ENCODE measurements at regions not wholly inside any gene's neighbourhood (a gene's known extent, or its start where the extent isn't known, plus 50 kb on each side); places are given as distances from the start of the nearest gene placed in this dataset.

DNA sequence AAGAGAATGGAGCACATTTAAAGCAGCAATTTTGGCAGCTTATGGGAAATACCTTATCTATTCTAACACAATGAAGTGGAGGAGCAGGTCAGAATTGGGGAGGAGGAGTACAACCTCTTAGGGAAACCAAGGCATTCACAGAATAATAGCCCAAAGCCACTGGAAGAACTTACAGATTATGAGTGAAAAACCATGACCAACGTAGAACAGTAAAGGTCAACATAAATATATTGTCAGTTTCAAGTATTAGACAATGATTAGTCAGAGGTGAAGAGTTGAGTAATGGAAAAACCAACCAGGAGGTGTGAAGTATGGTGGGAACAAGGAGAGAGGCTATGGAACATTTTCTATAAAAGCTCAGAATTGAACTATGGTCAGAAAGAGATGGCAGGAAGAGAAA is 304.3 kb upstream of the SP4 start (continued):
- TF ChIP-seq, protein P1, sequence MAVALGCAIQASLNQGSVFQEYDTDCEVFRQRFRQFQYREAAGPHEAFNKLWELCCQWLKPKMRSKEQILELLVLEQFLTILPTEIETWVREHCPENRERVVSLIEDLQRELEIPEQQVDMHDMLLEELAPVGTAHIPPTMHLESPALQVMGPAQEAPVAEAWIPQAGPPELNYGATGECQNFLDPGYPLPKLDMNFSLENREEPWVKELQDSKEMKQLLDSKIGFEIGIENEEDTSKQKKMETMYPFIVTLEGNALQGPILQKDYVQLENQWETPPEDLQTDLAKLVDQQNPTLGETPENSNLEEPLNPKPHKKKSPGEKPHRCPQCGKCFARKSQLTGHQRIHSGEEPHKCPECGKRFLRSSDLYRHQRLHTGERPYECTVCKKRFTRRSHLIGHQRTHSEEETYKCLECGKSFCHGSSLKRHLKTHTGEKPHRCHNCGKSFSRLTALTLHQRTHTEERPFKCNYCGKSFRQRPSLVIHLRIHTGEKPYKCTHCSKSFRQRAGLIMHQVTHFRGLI (tag by site-specific recombination; IDR thresholded peaks at IDR 0.05) = no peak
- no peak for TF ChIP-seq ZNF426 (tag by site-specific recombination; IDR thresholded peaks at IDR 0.05)

DNA sequence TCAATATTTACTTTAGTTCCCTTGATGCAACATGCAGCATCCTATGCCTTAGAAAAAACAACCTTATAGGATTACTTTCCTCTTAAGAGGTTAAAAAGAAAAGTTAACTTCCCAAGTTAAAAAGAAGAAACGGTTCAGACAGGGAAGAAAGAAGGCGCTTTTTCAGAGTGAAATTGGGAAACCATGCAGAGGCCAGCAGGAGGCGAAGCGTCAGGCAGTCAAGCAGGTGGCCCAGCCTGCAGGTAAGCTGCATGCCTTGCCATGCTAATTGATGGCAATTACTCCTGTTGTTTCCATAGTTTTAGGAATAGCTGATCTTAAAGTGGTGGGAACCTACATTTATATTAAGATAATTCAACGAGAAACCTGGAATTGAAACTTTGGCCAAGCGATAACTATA is 302.6 kb upstream of the SP4 start:
- CTCF ChIA-PET = no interaction called here
- Histone ChIP-seq H3K36me3 (ENCODE audit: control insufficient read depth in 2 of 2, insufficient read depth in 1 of 2, low read length in 2 of 2) (no peaks in the 10 kb centered on the region), H3K4me1 (ENCODE audit: control insufficient read depth, insufficient read depth, low read length) (peaks cover 3% of the 10 kb centered on the region; the same call in 1 of the 2 replicates), H3K4me3 (ENCODE audit: low read depth, low read length) (no peak overlapping the region), H3K27ac (ENCODE audit: extremely low read depth, low read depth, low read length) (no peak overlapping the region), H3K9me3 (ENCODE audit: control insufficient read depth, insufficient read depth, low read depth, low read length) (no peaks in the 10 kb centered on the region)
- POLR2A ChIA-PET = no interaction called here
- no peak for TF ChIP-seq ZNF211 (tag by site-specific recombination; IDR thresholded peaks at IDR 0.05; ENCODE audit: low read depth)
- TF ChIP-seq ZNF19 (tag by site-specific recombination; IDR thresholded peaks at IDR 0.05; ENCODE audit: low read depth) = no peak
- TF ChIP-seq ZNF549 (tag by site-specific recombination; IDR thresholded peaks at IDR 0.05) = no peak
- no peak for TF ChIP-seq ZNF658 (tag by site-specific recombination; IDR thresholded peaks at IDR 0.05)
- TF ChIP-seq ZNF791 (tag by site-specific recombination; IDR thresholded peaks at IDR 0.05) = no peak
- no peak for TF ChIP-seq ZFP69B (tag by site-specific recombination; IDR thresholded peaks at IDR 0.05)

DNA sequence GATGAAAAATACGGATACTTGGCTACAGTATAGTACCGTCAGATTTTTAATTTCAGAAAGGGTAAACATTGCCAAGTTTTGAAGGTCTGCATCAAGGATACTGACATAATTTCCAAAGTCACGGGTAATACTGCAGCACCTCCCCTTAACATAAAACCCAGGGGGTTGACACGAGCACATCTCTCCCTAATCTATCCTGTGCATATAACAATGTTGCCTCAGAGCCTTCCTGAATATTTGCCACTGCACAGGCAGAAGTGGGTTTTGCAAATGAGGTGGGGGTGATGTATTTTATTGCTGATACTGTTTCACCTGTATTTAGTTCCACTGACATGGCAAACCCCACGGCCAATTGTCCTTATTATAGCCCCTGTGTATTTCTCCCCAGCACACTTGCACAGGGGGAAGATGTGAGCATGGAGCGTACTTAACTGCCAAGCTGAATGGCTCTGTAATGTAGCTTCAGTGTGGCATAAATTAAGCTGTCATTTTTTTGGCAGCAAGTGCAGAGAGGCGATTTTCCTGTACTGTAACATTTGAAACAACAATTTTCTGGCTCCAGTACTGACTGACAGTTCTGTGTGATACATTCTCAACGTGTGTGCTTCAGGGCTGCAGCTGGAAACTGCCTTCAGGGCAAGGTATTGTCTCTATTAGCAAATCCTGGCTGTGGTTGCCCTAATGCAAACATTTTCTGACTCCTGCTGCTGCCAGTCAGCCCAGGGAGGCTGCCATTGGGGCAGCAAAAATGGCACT is 299.6 kb upstream of the SP4 start:
- no peak for TF ChIP-seq ZNF112 (tag by site-specific recombination; IDR thresholded peaks at IDR 0.05)
- TF ChIP-seq ZNF560 (tag by site-specific recombination; IDR thresholded peaks at IDR 0.05; ENCODE audit: borderline replicate concordance) = no peak
- TF ChIP-seq, protein P2, sequence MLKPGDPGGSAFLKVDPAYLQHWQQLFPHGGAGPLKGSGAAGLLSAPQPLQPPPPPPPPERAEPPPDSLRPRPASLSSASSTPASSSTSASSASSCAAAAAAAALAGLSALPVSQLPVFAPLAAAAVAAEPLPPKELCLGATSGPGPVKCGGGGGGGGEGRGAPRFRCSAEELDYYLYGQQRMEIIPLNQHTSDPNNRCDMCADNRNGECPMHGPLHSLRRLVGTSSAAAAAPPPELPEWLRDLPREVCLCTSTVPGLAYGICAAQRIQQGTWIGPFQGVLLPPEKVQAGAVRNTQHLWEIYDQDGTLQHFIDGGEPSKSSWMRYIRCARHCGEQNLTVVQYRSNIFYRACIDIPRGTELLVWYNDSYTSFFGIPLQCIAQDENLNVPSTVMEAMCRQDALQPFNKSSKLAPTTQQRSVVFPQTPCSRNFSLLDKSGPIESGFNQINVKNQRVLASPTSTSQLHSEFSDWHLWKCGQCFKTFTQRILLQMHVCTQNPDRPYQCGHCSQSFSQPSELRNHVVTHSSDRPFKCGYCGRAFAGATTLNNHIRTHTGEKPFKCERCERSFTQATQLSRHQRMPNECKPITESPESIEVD (tag by site-specific recombination; IDR thresholded peaks at IDR 0.05) = peak; percentile 28; the same call in 1 of the 2 replicates
- ChIA-PET CTCF (no interaction called here), POLR2A (no interaction called here)
- Histone ChIP-seq H3K9me3 (ENCODE audit: control insufficient read depth, insufficient read depth, low read depth, low read length) (no peaks in the 10 kb centered on the region), H3K4me1 (ENCODE audit: control insufficient read depth, insufficient read depth, low read length) (peaks cover 3% of the 10 kb centered on the region; the same call in 1 of the 2 replicates), H3K36me3 (ENCODE audit: control insufficient read depth in 2 of 2, insufficient read depth in 1 of 2, low read length in 2 of 2) (no peaks in the 10 kb centered on the region), H3K27ac (ENCODE audit: extremely low read depth, low read depth, low read length) (no peak overlapping the region), H3K4me3 (ENCODE audit: low read depth, low read length) (no peak overlapping the region)

DNA sequence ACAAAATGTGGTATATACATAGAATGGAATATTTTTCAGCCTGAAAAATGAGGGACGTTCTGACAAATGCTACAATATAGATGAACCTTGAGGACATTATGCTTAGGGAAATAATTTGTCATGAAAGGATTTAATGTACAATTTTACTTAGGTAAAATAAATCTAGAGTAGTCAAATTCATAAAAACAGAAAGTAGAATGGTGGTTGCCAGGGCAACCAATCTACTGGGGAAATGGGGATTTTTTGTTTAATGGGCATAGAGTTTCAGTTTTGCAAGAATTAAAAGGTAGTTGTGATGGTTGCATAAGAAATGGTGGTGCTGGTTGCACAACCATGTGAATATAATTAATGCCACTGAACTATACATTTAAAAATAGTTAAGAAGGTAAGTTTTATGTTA is 296.0 kb upstream of the SP4 start:
- TF ChIP-seq ZNF157 (tag by site-specific recombination; IDR thresholded peaks at IDR 0.05) = no peak
- no peak for TF ChIP-seq ZNF501 (tag by site-specific recombination; IDR thresholded peaks at IDR 0.05)
- TF ChIP-seq EGR2 (tag by site-specific recombination; IDR thresholded peaks at IDR 0.05; ENCODE audit: low read depth) = no peak
- no peak for TF ChIP-seq ZNF174 (tag by site-specific recombination; IDR thresholded peaks at IDR 0.05)
- TF ChIP-seq ZNF48 (tag by site-specific recombination; IDR thresholded peaks at IDR 0.05) = no peak
- no peak for TF ChIP-seq ZNF404 (tag by site-specific recombination; IDR thresholded peaks at IDR 0.05)
- no peak for TF ChIP-seq ZNF514 (tag by site-specific recombination; IDR thresholded peaks at IDR 0.05)
- no peak for TF ChIP-seq BCL11A (tag by site-specific recombination; IDR thresholded peaks at IDR 0.05; ENCODE audit: low read depth)
- TF ChIP-seq ZSCAN16 (tag by site-specific recombination; IDR thresholded peaks at IDR 0.05) = no peak
- no peak for TF ChIP-seq ZNF747 (tag by site-specific recombination; IDR thresholded peaks at IDR 0.05)
- no peak for TF ChIP-seq ZNF660 (tag by site-specific recombination; IDR thresholded peaks at IDR 0.05)
- no peak overlapping the region for H3K4me3 ChIP-seq (ENCODE audit: low read depth, low read length)
- ChIA-PET POLR2A (no interaction called here), CTCF (no interaction called here)
- H3K27ac ChIP-seq (ENCODE audit: extremely low read depth, low read depth, low read length) = no peak overlapping the region
- peaks cover 3% of the 10 kb centered on the region; the same call in 1 of the 2 replicates for H3K4me1 ChIP-seq (ENCODE audit: control insufficient read depth, insufficient read depth, low read length)
- no peaks in the 10 kb centered on the region for H3K36me3 ChIP-seq (ENCODE audit: control insufficient read depth in 2 of 2, insufficient read depth in 1 of 2, low read length in 2 of 2)
- no peaks in the 10 kb centered on the region; the same call in 1 of the 2 replicates for H3K9me3 ChIP-seq (ENCODE audit: control insufficient read depth, insufficient read depth, low read depth, low read length)

All from HEK293 (cell line).